ENCODE measurements at regions not wholly inside any gene's neighbourhood (a gene's known extent, or its start where the extent isn't known, plus 50 kb on each side); places are given as distances from the start of the nearest gene placed in this dataset.

- Histone ChIP-seq H3K9me2 (ENCODE audit: insufficient read depth) (no peaks in the 10 kb centered on the region), H4K20me1 (ENCODE audit: insufficient read depth) (no peaks in the 10 kb centered on the region), H3K4me2 (ENCODE audit: low read length) (no peak overlapping the region), H2AFZ (ENCODE audit: low read depth, low read length, poor library complexity, severe bottlenecking) (no peak overlapping the region), H3K9ac (ENCODE audit: low read length) (no peak overlapping the region), H3K4me3 (replicated peaks in 1 of 2; ENCODE audit: low read depth in 1 of 2, low read length in 2 of 2) (no peak overlapping the region), H3K79me2 (ENCODE audit: insufficient read depth, low read length) (no peaks in the 10 kb centered on the region), H3K9me3 (ENCODE audit: control insufficient read depth in 1 of 2, insufficient read depth in 1 of 2, low read depth in 1 of 2, low read length in 2 of 2) (no peaks in the 10 kb centered on the region), H3K27ac (ENCODE audit: low read depth, low read length) (no peak overlapping the region), H3K4me1 (ENCODE audit: control insufficient read depth in 1 of 2, insufficient read depth in 2 of 2, low read length in 2 of 2) (no peaks in the 10 kb centered on the region), H3K36me3 (ENCODE audit: control insufficient read depth in 1 of 2, insufficient read depth in 2 of 2, low read length in 2 of 2) (no peaks in the 10 kb centered on the region), H3K27me3 (ENCODE audit: insufficient read depth, low read length) (no peaks in the 10 kb centered on the region)
- no TSS peak for BruUV-seq (replicated peaks)
- intact Hi-C loops (cut with micrococcal nuclease): no loop called here
- ChIA-PET CTCF (no interaction called here), RAD21 (ENCODE audit: low non-redundant PET in 1 of 2, low total read pairs in 2 of 2, uncharacterized antibody in 2 of 2, unreplicated experiment in 2 of 2) (no interaction called here), POLR2A (no interaction called here)
- no peak for DNase-seq (ENCODE audit: low read depth, low spot score)
- TF ChIP-seq CTCF (IDR thresholded peaks at IDR 0.05 in 2 of 3, conservative IDR thresholded peaks at IDR 0.05 in 1 of 3; ENCODE audit: borderline replicate concordance in 1 of 3, insufficient read depth in 1 of 3, low read depth in 2 of 3, low read length in 2 of 3) (no peak), JUND (IDR thresholded peaks at IDR 0.05) (no peak), CEBPB (IDR thresholded peaks at IDR 0.05; ENCODE audit: low read depth) (no peak), REST (IDR thresholded peaks at IDR 0.05; ENCODE audit: low read depth) (no peak), EZH2 (IDR thresholded peaks at IDR 0.05) (no peak), RAD21 (IDR thresholded peaks at IDR 0.05; ENCODE audit: low read depth) (no peak), EZH2phosphoT487 (IDR thresholded peaks at IDR 0.05; ENCODE audit: borderline replicate concordance) (no peak), FOSL1 (IDR thresholded peaks at IDR 0.05; ENCODE audit: low read depth) (no peak), CBX3 (IDR thresholded peaks at IDR 0.05; ENCODE audit: low read depth) (no peak), POLR2AphosphoS5 (IDR thresholded peaks at IDR 0.05; ENCODE audit: low read depth, low read length) (no peak), SP1 (IDR thresholded peaks at IDR 0.05; ENCODE audit: low read depth) (no peak), TCF7L2 (IDR thresholded peaks at IDR 0.05; ENCODE audit: borderline replicate concordance, extremely low read depth, insufficient read depth, insufficient read length) (no peak), YY1 (IDR thresholded peaks at IDR 0.05; ENCODE audit: extremely low read depth, insufficient replicate concordance, low read depth, low read length) (no peak), POLR2A (IDR thresholded peaks at IDR 0.05; ENCODE audit: borderline replicate concordance, extremely low read depth, insufficient read depth, insufficient read length) (no peak), EGR1 (IDR thresholded peaks at IDR 0.05; ENCODE audit: low read depth) (no peak), ZFX (IDR thresholded peaks at IDR 0.05) (no peak), ZNF274 (IDR thresholded peaks at IDR 0.05; ENCODE audit: low read depth, low read length) (no peak), SRF (IDR thresholded peaks at IDR 0.05; ENCODE audit: low read depth) (no peak)
- no peak for ATAC-seq
These were observed 1769.0 kb upstream of the NUDT12 start for GRCh38 chr5:105331558-105331957.

Measured in HCT116 (cell line).